Adrenal gland (tissue), 5 donors: ENCODE measurements at regions not wholly inside any gene's neighbourhood (a gene's known extent, or its start where the extent isn't known, plus 50 kb on each side); places are given as distances from the start of the nearest gene placed in this dataset.

Experiments used
- POLR2A ChIP-seq, 2 donors: fragments of 450-650 bp; IDR thresholded peaks; one replicate each; pipeline ENCODE4 v1.6.1; 2017; ENCODE audit warnings: antibody characterized with exemption in 2 of 2, mild to moderate bottlenecking in 2 of 2, moderate library complexity in 1 of 2
- TF ChIP-seq, protein P1 (sequence below), 6 experiments: fragments of 450-650 bp in 4 of 6; fragments of 200-600 bp in 2 of 6; sonication (generic) in 1 of 6; IDR thresholded peaks; 1 replicate in 5 of 6; 2 replicates in 1 of 6; pipeline versions ENCODE4 v1.5.1 to v1.8.0; 2016 to 2021; ENCODE audit warnings: antibody characterized with exemption in 6 of 6, mild to moderate bottlenecking in 2 of 6, moderate library complexity in 1 of 6
- donor health status: DM: no; HTN: no; CAD: no.

- TF ChIP-seq, protein P1, sequence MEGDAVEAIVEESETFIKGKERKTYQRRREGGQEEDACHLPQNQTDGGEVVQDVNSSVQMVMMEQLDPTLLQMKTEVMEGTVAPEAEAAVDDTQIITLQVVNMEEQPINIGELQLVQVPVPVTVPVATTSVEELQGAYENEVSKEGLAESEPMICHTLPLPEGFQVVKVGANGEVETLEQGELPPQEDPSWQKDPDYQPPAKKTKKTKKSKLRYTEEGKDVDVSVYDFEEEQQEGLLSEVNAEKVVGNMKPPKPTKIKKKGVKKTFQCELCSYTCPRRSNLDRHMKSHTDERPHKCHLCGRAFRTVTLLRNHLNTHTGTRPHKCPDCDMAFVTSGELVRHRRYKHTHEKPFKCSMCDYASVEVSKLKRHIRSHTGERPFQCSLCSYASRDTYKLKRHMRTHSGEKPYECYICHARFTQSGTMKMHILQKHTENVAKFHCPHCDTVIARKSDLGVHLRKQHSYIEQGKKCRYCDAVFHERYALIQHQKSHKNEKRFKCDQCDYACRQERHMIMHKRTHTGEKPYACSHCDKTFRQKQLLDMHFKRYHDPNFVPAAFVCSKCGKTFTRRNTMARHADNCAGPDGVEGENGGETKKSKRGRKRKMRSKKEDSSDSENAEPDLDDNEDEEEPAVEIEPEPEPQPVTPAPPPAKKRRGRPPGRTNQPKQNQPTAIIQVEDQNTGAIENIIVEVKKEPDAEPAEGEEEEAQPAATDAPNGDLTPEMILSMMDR (IDR thresholded peaks at IDR 0.05), result no peak
- no peak for TF ChIP-seq POLR2A (IDR thresholded peaks at IDR 0.05)
Observed at GRCh38 chr12:92270521-92270920, 124.9 kb upstream of the BTG1 start.
